ENCODE measurements at regions not wholly inside any gene's neighbourhood (a gene's known extent, or its start where the extent isn't known, plus 50 kb on each side); places are given as distances from the start of the nearest gene placed in this dataset. TPM values are rescaled to one million over a fixed set of nuclear protein-coding genes. Genes with fewer than 3 reads are reported as not detected.

DNA sequence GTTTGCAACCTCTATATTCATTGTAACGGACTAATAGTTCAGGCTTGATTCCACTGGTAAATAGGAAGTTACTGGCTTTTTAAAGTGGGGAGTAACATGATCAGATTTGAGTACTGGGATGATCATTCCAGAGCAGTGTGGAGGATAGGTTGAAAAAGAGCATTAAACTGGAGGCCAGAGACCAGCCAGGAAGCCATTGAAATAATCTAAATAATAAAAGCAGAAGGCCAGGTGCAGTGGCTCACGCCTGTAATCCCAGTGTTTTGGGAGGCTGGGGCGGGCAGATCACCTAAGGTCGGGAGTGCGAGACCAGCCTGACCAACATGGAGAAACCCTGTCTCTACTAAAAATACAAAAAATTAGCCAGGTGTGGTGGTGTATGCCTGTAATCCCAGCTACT, 56.0 kb upstream of the MSX2 start:
- Histone ChIP-seq H3K27me3 (replicated peaks in 1 of 4; ENCODE audit: control insufficient read depth in 3 of 4, extremely low read depth in 1 of 4, insufficient read depth in 3 of 4, low read length in 3 of 4) (no peaks in the 10 kb centered on the region), H3K4me2 (ENCODE audit: insufficient read depth in 1 of 2, low read depth in 2 of 2, low read length in 2 of 2) (peak overlapping the region in 1 of 2 experiments; percentile 40; a peak in 1 of 4 replicates), H4K5ac (ENCODE audit: insufficient read length, low read depth, low read length) (no peak overlapping the region), H3K4me1 (replicated peaks in 1 of 4; ENCODE audit: control insufficient read depth in 3 of 4, insufficient read depth in 4 of 4, low read length in 3 of 4) (peaks cover 2 to 5% (median 4%) of the 10 kb centered on the region in 4 experiments; a peak in 4 of 7 replicates), H3K56ac (replicated peaks; ENCODE audit: insufficient read length, low read depth, low read length) (no peak overlapping the region), H3K4ac (replicated peaks; ENCODE audit: insufficient read length, low read depth, low read length) (no peak overlapping the region), H2BK5ac (ENCODE audit: low read depth, low read length) (no peak overlapping the region), H3K9me3 (ENCODE audit: insufficient read depth in 2 of 2, low read depth in 1 of 2, low read length in 1 of 2) (0 out of 4 replicates have a peak, but pooled peaks cover 0 to 5% of the 10 kb centered on the region in 2 experiments), H3K36me3 (ENCODE audit: control insufficient read depth in 2 of 4, insufficient read depth in 4 of 4, low read length in 3 of 4) (no peaks in the 10 kb centered on the region), H2BK20ac (ENCODE audit: low read length) (no peak overlapping the region), H2AK5ac (ENCODE audit: low read depth, low read length) (no peak overlapping the region), H3K27ac (ENCODE audit: low read depth, low read length) (no peak overlapping the region), H2AFZ (ENCODE audit: low read length) (no peak overlapping the region), H3K23ac (ENCODE audit: insufficient read length) (no peak overlapping the region), H2BK12ac (ENCODE audit: low read depth, low read length) (no peak overlapping the region), H4K91ac (replicated peaks; ENCODE audit: insufficient read length, low read length) (no peak overlapping the region), H3K18ac (ENCODE audit: extremely low read depth, low read length) (no peak overlapping the region), H3K9ac (replicated peaks in 1 of 4; ENCODE audit: extremely low read depth in 1 of 4, low read depth in 3 of 4, low read length in 3 of 4) (no peak overlapping the region), H4K20me1 (replicated peaks in 1 of 2; ENCODE audit: control insufficient read depth in 1 of 2, insufficient read depth in 2 of 2, low read length in 2 of 2) (no peaks in the 10 kb centered on the region), H3K79me2 (ENCODE audit: control insufficient read depth in 1 of 2, insufficient read depth in 2 of 2, low read length in 2 of 2) (no peaks in the 10 kb centered on the region), H3K23me2 (ENCODE audit: low read depth, low read length) (no peaks in the 10 kb centered on the region; the same call in 1 of the 2 replicates), H3K14ac (ENCODE audit: insufficient read length) (no peak overlapping the region), H2BK15ac (ENCODE audit: low read length) (no peak overlapping the region), H4K8ac (ENCODE audit: extremely low read depth, insufficient read depth, low read length) (no peak overlapping the region), H3K4me3 (ENCODE audit: extremely low read depth in 1 of 4, insufficient read depth in 2 of 4, low read depth in 3 of 4, low read length in 4 of 4) (no peak overlapping the region), H3K79me1 (ENCODE audit: low read depth, low read length) (no peaks in the 10 kb centered on the region), H2BK120ac (replicated peaks; ENCODE audit: low read depth, low read length) (no peak overlapping the region)
- FAIRE-seq: no peak
- WGBS, 2 experiments (ENCODE audit: extremely low coverage in 1 of 2, insufficient coverage in 1 of 2, insufficient read length in 1 of 2, insufficient replicate concordance in 2 of 2, low coverage in 1 of 2, low lambda C conversion rate in 2 of 2, missing lambda C conversion rate in 1 of 2): 83% methylated on average over 5 of the region's 5 CpGs; no CpG with 5 or more reads in 1 of the 2 experiments
- CTCF ChIA-PET (ENCODE audit: partially characterized antibody): interaction anchor here (0.8 kb wide), 1 partner anchor 324 kb away, joined by 3 read pairs; no protein-coding TSS in a partner anchor
- no peak for TF ChIP-seq SUZ12 (IDR thresholded peaks at IDR 0.05; ENCODE audit: low read length)
- peak; percentile 59; the same call in 1 of the 2 replicates for TF ChIP-seq TCF12 (IDR thresholded peaks at IDR 0.05; ENCODE audit: low read depth, low read length)
- DNase-seq (ENCODE audit: low read depth in 1 of 2, low spot score in 2 of 2): no peak
- POLR2A ChIA-PET (ENCODE audit: partially characterized antibody): no interaction called here

Small RNAs in the stretch of these regions (small RNA-seq; reads per million reads assigned to genes)
- gene HIGD1AP3 (ENCODE audit: insufficient read depth) (not detected), gene SUMO2P6 (ENCODE audit: insufficient read depth) (not detected)
